Heart left ventricle (tissue), 13 donors: ENCODE measurements at regions not wholly inside any gene's neighbourhood (a gene's known extent, or its start where the extent isn't known, plus 50 kb on each side); places are given as distances from the start of the nearest gene placed in this dataset.

Experiments
- POLR2A ChIP-seq, 2 donors: fragments of 450-650 bp; IDR thresholded peaks; one replicate each; pipeline ENCODE4 v1.6.1; 2017; ENCODE audit warnings: antibody characterized with exemption in 2 of 2, mild to moderate bottlenecking in 2 of 2, moderate library complexity in 2 of 2
- TF ChIP-seq, protein P1 (sequence below), 12 donors: fragments of 200-600 bp; sonication (generic) in 4 of 12; IDR thresholded peaks; one replicate each; pipeline versions ENCODE4 v1.5.0 to v1.8.0; 2018 to 2022; ENCODE audit warnings: antibody characterized with exemption in 12 of 12, mild to moderate bottlenecking in 5 of 12
- donor health status: ischemic (EF 13 %, LVEDD 7.1; RV severe dilation, severe dysfunction).
- donor health status: DM: no; HTN: yes; CAD: no.
- donor health status: DM: no; HTN: no; CAD: no.
- donor health status: ischemic (EF 25% LVEDD 6.9; RV normal size, moderate dysfunction).
- donor health status: ischemic (EF 25% LVEDD 5.7; RV mildly dilated, moderate dysfunction).
- donor health status: ischemic (EF 35%, LVEDD 5.7; RV mildly dilated, moderate dysfunction).
- donor health status: nonischemic (EF 11% LVEDD 7.7; RV severe dilation, severe dysfunction).
- donor health status: DM: yes; HTN: yes; CAD: no.
- donor health status: PGD.
- donor health status: ischemic (EF 29% LVEDD 5.4; RV normal size, mild dysfunction).
- donor health status: nonischemic (EF 23%, LVEDD 6.1; RV moderate dilation, normal function).

DNA sequence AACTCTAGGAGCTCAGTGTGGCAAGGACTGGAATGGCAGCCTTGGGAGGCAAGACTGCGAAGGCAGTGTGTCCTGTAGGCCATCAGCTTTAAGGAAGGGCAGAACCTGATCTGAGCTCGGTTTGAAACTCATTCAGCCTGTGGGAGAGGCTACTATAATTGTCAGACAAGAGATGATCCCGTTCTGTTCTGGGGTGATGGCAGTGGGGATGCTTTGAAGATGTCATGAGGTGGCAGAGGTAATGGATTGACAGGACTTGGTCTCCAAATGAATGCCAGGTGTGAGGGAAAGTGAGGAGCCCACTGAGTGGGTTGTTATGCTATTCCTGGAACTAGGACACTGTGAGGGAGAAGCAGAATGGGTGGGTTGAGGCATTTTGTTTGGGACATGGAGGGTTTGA lies 144.9 kb downstream of the PJA1 start:
- TF ChIP-seq, protein P1, sequence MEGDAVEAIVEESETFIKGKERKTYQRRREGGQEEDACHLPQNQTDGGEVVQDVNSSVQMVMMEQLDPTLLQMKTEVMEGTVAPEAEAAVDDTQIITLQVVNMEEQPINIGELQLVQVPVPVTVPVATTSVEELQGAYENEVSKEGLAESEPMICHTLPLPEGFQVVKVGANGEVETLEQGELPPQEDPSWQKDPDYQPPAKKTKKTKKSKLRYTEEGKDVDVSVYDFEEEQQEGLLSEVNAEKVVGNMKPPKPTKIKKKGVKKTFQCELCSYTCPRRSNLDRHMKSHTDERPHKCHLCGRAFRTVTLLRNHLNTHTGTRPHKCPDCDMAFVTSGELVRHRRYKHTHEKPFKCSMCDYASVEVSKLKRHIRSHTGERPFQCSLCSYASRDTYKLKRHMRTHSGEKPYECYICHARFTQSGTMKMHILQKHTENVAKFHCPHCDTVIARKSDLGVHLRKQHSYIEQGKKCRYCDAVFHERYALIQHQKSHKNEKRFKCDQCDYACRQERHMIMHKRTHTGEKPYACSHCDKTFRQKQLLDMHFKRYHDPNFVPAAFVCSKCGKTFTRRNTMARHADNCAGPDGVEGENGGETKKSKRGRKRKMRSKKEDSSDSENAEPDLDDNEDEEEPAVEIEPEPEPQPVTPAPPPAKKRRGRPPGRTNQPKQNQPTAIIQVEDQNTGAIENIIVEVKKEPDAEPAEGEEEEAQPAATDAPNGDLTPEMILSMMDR (IDR thresholded peaks at IDR 0.05) = no peak
- no peak for TF ChIP-seq POLR2A (IDR thresholded peaks at IDR 0.05)
